IPS-15b (cell line): ENCODE measurements at regions not wholly inside any gene's neighbourhood (a gene's known extent, or its start where the extent isn't known, plus 50 kb on each side); places are given as distances from the start of the nearest gene placed in this dataset.

Experiments
- H3K27me3 ChIP-seq: one replicate; pipeline ENCODE4 v1.6.1; 2013; ENCODE audit warnings: low read length; ENCODE audit not compliant: control insufficient read depth, insufficient read depth
- H3K36me3 ChIP-seq: one replicate; pipeline ENCODE4 v1.6.1; 2013; ENCODE audit warnings: low read length; ENCODE audit not compliant: control insufficient read depth, insufficient read depth
- H3K4me1 ChIP-seq: one replicate; pipeline ENCODE4 v1.6.1; 2013; ENCODE audit warnings: mild to moderate bottlenecking, low read length; ENCODE audit not compliant: control insufficient read depth, insufficient read depth
- H3K4me3 ChIP-seq: one replicate; pipeline ENCODE4 v1.5.1; 2013; ENCODE audit warnings: low read depth, low read length
- H3K9ac ChIP-seq: one replicate; pipeline ENCODE4 v1.6.1; 2013; ENCODE audit warnings: low read depth, mild to moderate bottlenecking, low read length
- H3K9me3 ChIP-seq: one replicate; pipeline ENCODE4 v1.6.1; 2013; ENCODE audit warnings: mild to moderate bottlenecking, low read length; ENCODE audit not compliant: control insufficient read depth, insufficient read depth

DNA sequence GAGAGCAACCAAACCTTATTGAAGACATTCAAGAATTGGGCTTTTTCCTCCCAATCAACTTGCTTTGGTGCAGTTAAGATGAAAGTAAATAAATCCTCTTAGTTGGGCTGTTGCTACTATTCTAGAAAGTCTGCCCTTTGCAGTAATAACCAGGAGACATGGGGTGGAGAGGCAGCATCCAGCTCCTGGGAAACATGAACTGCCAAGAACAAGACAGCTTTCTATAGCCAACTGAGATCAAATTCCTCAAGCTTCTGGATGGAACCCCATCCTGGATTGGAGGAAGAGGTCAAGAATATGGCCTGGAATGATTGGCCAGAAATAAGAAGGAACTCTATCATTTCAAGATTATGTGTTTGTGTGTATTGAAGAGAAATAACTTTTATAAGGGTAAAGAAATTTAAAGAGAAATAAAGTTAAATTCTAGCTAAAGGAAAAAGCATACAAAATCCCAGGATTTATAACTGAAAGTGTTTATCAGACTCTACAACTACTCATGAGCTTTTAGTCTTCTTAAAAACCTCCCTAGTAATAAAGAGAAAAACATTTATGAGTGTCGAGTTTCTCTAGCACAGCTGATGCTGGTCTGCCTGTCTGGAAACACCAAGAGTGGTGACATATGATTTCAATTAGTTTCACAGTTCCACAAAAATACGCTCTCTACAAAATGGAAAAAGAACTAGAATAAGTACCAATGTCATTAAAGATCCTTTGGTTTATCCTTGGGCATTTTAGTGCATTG is 70.1 kb upstream of the COL1A2 start:
- Histone ChIP-seq H3K27me3 (no peaks in the 10 kb centered on the region), H3K4me3 (no peak overlapping the region), H3K9ac (no peak overlapping the region)

DNA sequence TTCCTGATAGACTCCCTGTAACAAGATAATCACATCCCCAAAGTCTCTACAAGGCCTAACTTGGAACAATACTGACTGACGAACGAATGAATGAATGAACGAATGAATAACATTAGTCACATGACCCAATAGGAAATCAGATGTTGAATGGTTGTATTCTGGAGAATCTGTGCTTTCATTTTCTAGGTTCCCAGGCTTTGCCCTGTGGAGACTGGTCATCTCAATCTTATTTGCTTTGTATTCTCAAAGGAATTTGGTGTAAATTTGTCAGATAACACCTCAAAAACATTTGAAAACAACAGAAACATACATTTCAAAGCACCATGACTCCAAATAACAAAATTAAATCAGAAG is 69.6 kb upstream of the COL1A2 start:
- Histone ChIP-seq H3K9me3 (no peaks in the 10 kb centered on the region), H3K4me1 (no peaks in the 10 kb centered on the region), H3K36me3 (no peaks in the 10 kb centered on the region), H3K27me3 (no peaks in the 10 kb centered on the region), H3K9ac (no peak overlapping the region), H3K4me3 (no peak overlapping the region)

More for the DNA sequence above, 70.1 kb upstream of the COL1A2 start:
- H3K36me3 ChIP-seq = no peaks in the 10 kb centered on the region
- H3K4me1 ChIP-seq = no peaks in the 10 kb centered on the region
- H3K9me3 ChIP-seq = no peaks in the 10 kb centered on the region

DNA sequence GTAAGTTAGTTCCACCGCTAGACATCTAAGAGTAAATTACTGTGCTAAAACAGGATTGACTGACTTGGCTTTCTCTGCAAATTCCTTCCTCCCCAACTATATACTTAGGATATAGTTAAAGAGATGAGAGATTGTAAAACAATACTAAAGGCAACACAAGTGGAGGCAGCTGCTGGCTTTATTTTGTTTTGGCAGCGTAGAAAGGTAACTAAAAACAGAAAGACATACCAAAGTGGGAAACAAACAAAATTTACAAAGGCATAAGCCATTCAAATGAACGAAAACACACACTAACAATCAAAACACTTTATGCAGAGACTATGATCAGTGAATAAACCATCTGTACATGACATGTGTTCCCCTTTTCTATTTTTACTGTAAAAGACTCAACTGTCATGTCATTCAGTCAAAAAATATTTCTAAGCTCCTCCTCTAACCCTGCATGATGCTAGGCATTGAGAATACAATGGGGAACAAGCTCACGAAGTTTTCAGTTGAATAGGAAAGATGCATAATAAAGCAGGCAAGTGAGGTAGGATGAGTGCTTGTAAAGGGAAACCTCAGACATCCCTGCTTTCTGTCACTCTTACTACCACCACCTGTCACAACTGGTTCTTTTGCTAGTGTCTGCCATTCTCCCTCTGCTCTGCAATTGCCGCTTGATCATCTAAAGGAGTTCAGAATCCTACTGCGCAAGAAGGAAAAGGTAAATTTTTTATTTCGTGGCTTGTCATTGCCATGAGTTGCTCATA is 64.2 kb upstream of the COL1A2 start:
- Histone ChIP-seq H3K4me3 (no peak overlapping the region), H3K9ac (no peak overlapping the region), H3K36me3 (no peaks in the 10 kb centered on the region), H3K27me3 (no peaks in the 10 kb centered on the region), H3K4me1 (no peaks in the 10 kb centered on the region), H3K9me3 (no peaks in the 10 kb centered on the region)

DNA sequence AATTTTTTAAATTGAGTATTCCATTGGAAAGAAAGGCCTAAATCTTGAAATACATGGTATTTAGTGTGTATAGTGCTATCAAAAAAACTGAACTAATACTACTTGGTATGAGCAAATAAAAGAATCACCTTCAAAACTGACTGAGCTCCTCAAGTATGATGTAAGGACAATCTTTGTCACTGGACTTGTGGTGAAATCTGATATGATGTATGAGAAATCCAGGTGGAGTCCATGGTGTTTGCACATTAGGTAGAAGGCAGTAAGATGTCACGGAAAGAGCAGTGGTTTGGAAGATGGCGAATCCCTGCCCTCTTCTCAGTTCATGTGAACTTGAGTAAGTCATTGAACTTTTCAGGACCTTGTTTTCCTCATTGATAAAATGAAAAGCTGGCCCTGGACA is 62.1 kb upstream of the COL1A2 start:
- no peak overlapping the region for H3K9ac ChIP-seq
- no peak overlapping the region for H3K4me3 ChIP-seq
- H3K9me3 ChIP-seq = no peaks in the 10 kb centered on the region
- H3K27me3 ChIP-seq = no peaks in the 10 kb centered on the region
- H3K4me1 ChIP-seq = no peaks in the 10 kb centered on the region
- H3K36me3 ChIP-seq = no peaks in the 10 kb centered on the region

DNA sequence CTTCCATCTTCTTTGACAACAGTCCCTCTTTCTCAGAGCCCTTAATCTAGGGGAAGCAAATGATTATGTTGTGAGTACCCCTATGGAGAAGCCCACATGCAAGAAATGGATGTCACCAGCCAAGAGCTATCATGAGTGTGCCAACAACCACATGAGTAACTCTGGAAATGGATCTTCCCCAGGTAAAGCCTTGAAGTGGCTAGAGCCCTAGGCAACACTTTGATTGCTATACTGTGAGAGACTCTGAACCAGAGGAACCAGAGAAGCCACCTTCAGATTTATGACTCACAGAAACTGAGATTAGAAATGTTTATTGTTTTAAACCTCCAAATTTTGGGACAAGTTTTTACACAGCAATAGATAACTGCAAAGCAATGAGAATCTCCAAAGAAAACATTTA is 60.9 kb upstream of the COL1A2 start:
- no peaks in the 10 kb centered on the region for H3K27me3 ChIP-seq
- H3K36me3 ChIP-seq = no peaks in the 10 kb centered on the region
- H3K4me3 ChIP-seq = no peak overlapping the region
- no peak overlapping the region for H3K9ac ChIP-seq
- no peaks in the 10 kb centered on the region for H3K4me1 ChIP-seq
- H3K9me3 ChIP-seq = no peaks in the 10 kb centered on the region

DNA sequence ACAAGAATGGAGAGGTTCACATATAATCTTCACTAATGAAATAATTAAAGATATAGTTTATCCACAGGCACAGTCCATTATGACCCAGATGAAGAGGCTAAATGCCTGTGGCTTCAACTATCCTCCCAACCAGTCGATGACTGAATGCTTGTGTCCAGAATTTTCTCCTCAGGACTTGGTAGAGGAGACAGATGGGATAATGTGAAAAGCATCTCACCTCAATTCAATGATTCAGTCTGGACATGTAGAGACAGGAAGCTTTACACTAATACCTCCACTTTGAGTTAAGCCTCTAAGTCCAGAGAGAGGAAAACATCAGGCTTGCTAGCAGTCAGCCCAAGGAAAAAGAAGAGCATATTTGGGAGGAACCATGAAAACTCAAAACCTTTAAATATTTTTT is 59.1 kb upstream of the COL1A2 start:
- Histone ChIP-seq H3K4me1 (no peaks in the 10 kb centered on the region), H3K36me3 (no peaks in the 10 kb centered on the region), H3K9ac (no peak overlapping the region), H3K27me3 (no peaks in the 10 kb centered on the region), H3K4me3 (no peak overlapping the region), H3K9me3 (no peaks in the 10 kb centered on the region)

DNA sequence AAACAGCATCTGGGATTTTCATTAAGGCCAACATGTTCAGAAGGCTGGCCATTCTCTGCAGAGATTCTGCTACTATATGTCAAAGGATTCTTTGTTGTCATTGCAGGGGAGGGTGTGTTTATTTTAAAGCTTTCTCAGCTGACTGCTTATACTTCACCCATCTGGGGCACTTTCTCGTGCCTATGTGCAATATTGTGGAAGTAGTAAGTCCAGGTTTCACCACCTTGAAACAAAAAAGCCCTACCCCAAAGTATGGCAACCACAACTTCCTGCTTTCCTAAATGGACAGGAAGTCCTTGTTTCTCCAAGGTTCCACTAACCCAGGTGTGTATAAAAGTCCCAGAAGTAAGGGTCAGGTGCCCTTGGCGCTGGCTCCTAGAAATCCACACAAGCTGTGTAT is 58.7 kb upstream of the COL1A2 start:
- Histone ChIP-seq H3K9me3 (no peaks in the 10 kb centered on the region), H3K4me1 (no peaks in the 10 kb centered on the region), H3K36me3 (no peaks in the 10 kb centered on the region), H3K27me3 (no peaks in the 10 kb centered on the region), H3K9ac (no peak overlapping the region), H3K4me3 (no peak overlapping the region)

DNA sequence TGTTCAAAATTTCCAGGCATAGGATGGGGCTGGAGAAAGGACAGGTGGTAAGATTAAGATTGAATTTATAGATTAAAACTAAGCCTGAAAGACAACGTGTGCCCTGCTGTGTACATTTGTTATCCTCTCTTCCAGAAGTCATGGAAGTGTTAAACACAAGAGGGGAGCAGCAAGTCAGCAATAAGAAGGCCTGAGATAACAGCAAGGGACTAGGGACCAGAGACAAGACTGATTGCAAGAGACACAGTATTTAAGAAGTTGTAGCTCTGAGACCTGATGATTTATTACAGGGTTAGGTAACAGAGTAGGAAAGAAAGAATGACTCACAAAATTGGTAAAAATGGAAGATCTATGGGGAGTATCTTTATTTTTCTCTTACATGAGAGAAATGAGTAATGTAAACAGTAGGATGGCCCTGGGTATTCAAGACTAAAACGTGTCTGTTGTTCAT is 55.7 kb upstream of the COL1A2 start:
- H3K4me3 ChIP-seq = no peak overlapping the region
- no peaks in the 10 kb centered on the region for H3K36me3 ChIP-seq
- H3K4me1 ChIP-seq = no peaks in the 10 kb centered on the region
- no peaks in the 10 kb centered on the region for H3K27me3 ChIP-seq
- no peak overlapping the region for H3K9ac ChIP-seq
- H3K9me3 ChIP-seq = no peaks in the 10 kb centered on the region

DNA sequence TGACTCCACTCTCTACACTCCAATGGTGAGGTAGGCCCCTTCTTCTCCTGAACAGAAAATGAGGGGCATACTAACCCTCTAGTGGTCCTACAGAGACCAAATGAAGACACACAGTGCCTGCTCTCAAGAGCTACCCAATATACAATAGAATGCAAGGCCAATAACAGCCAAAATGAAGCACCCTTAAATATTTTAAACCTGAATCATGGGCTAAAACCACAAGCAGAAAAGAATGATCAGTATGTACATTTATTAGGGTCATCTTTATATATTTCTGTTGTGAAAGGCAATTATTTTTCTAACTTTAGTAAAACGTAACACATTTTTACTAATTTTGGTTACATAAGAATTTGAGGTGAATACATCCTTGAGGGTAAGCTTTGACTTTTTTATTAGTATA is 49.9 kb upstream of the COL1A2 start:
- no peak overlapping the region for H3K4me3 ChIP-seq
- H3K36me3 ChIP-seq = no peaks in the 10 kb centered on the region
- H3K27me3 ChIP-seq = no peaks in the 10 kb centered on the region
- no peak overlapping the region for H3K9ac ChIP-seq
- H3K9me3 ChIP-seq = no peaks in the 10 kb centered on the region
- H3K4me1 ChIP-seq = peaks cover 2% of the 10 kb centered on the region
